PC-9 (cell line): ENCODE measurements at regions not wholly inside any gene's neighbourhood (a gene's known extent, or its start where the extent isn't known, plus 50 kb on each side); places are given as distances from the start of the nearest gene placed in this dataset.
"Not testable (repeated sequence)": the region's sequence is repeated elsewhere in the genome, so short reads cannot be mapped to it uniquely, and the experiment has no call there.

ENCODE experiments used
- CTCF ChIP-seq: fragments of 200-600 bp; sonication (generic); conservative IDR thresholded peaks from 2 replicates; pipeline ENCODE4 v1.6.1; 2017; ENCODE audit warnings: mixed run types, antibody characterized with exemption, mild to moderate bottlenecking, moderate library complexity
- EZH2 ChIP-seq: fragments of 200-600 bp; sonication (generic); IDR thresholded peaks from 2 replicates; pipeline ENCODE4 v1.8.0; 2017; ENCODE audit warnings: antibody characterized with exemption, low read depth

- TF ChIP-seq EZH2, CTCF: not testable (repeated sequence)
These were observed 58.5 kb upstream of the PTGFRN start for GRCh38 chr1:116851189-116851588.
